HepG2 (cell line): ENCODE measurements at regions not wholly inside any gene's neighbourhood (a gene's known extent, or its start where the extent isn't known, plus 50 kb on each side); places are given as distances from the start of the nearest gene placed in this dataset.
A peak's percentile ranks its signal among the peaks of the same experiment; 100 is the strongest.

ENCODE experiments used
- ATAC-seq: fragments of 200-7000 bp; cut with Tn5 transposase; 3 replicates; pipeline ENCODE4 v1.9.1; 2020; ENCODE audit warnings: mild to moderate bottlenecking, moderate library complexity
- BruUV-seq: library from RNA; stranded (reverse); fragments of 400-500 nt; replicated peaks from 2 replicates; lab custom pipeline; 2021; lab: Mats Ljungman, UMichigan
- CTCF ChIA-PET: fragments of 300-600 bp; formaldehyde crosslinking; extraction: SDS; loops from one replicate; lab custom pipeline; 2021; ENCODE audit warnings: low total read pairs, inconsistent platforms, low intra/inter-chr PET ratio; lab: Yijun Ruan, JAX
- POLR2A ChIA-PET: fragments of 350-600 bp; sonication (Branson Sonifier 250); formaldehyde crosslinking; loops from one replicate; lab custom pipeline; 2020; ENCODE audit warnings: antibody characterized with exemption, inconsistent platforms; lab: Yijun Ruan, JAX
- DNase-seq: peaks from one replicate; pipeline ENCODE4 v3.0.0-alpha.2; 2015; ENCODE audit warnings: low spot score
- FAIRE-seq: peaks from 3 replicates; lab custom pipeline; 2011; peaks lifted over from hg19 to GRCh38; lab: Jason Lieb, UNC
- H2AFZ ChIP-seq: one replicate; pipeline ENCODE4 v1.6.1; 2011; ENCODE audit warnings: low read length, inconsistent platforms
- H3K27ac ChIP-seq: fragments of 300-600 bp; 3 replicates; pipeline ENCODE4 v1.8.0; 2011; ENCODE audit warnings: mixed run types, mild to moderate bottlenecking, mixed read lengths, low read length, inconsistent platforms; ENCODE audit not compliant: insufficient read depth; ENCODE audit errors: extremely low read length
- H3K27me3 ChIP-seq, 2 experiments: fragments of 200-600 bp in 1 of 2; 2 replicates in 1 of 2; 3 replicates in 1 of 2; pipeline versions ENCODE4 v1.6.0 to v1.8.0; 2011; ENCODE audit warnings: low read length in 2 of 2, mild to moderate bottlenecking in 2 of 2, moderate library complexity in 2 of 2, inconsistent platforms in 1 of 2; ENCODE audit not compliant: insufficient read depth in 2 of 2, control insufficient read depth in 1 of 2
- H3K36me3 ChIP-seq, 2 experiments: fragments of 200-600 bp in 1 of 2; replicated peaks in 1 of 2; 2 replicates in 1 of 2; 3 replicates in 1 of 2; pipeline versions ENCODE4 v1.5.1 to v1.8.0; 2011; ENCODE audit warnings: low read length in 2 of 2, inconsistent platforms in 1 of 2; ENCODE audit not compliant: insufficient read depth in 2 of 2, control insufficient read depth in 1 of 2
- H3K4me1 ChIP-seq: 2 replicates; pipeline ENCODE4 v1.5.1; 2012; ENCODE audit warnings: low read length, inconsistent platforms; ENCODE audit not compliant: insufficient read depth
- H3K4me2 ChIP-seq: 2 replicates; pipeline ENCODE4 v1.6.0; 2011; ENCODE audit warnings: low read depth, low read length, inconsistent platforms
- H3K4me3 ChIP-seq, 3 experiments: fragments of 200-600 bp in 1 of 3; sonication (generic), shearing (Covaris generic) in 1 of 3; replicated peaks in 1 of 3; 2 replicates each; pipeline ENCODE4 v1.5.1; 2011 to 2016; ENCODE audit warnings: low read length in 3 of 3, inconsistent platforms in 2 of 3, low read depth in 2 of 3, mild to moderate bottlenecking in 2 of 3, control low read depth in 1 of 3, mixed read lengths in 1 of 3; ENCODE audit not compliant: insufficient read depth in 1 of 3
- H3K79me2 ChIP-seq: one replicate; pipeline ENCODE4 v1.6.1; 2011; ENCODE audit warnings: low read length, inconsistent platforms; ENCODE audit not compliant: insufficient read depth
- H3K9ac ChIP-seq: 2 replicates; pipeline ENCODE4 v1.6.0; 2011; ENCODE audit warnings: mild to moderate bottlenecking, low read depth, low read length, inconsistent platforms; ENCODE audit not compliant: insufficient read depth
- H3K9me3 ChIP-seq: 2 replicates; pipeline ENCODE4 v1.5.1; 2012; ENCODE audit warnings: mild to moderate bottlenecking, low read length
- H4K20me1 ChIP-seq: 2 replicates; pipeline ENCODE4 v1.6.0; 2011; ENCODE audit warnings: inconsistent platforms, mild to moderate bottlenecking, low read length, moderate library complexity; ENCODE audit not compliant: insufficient read depth
- MAFF ChIP-seq: IDR thresholded peaks from 2 replicates; pipeline ENCODE4 v1.6.1; 2011; ENCODE audit warnings: low read depth, low read length, improper control_type of control experiment
- MAFK ChIP-seq, 2 experiments: IDR thresholded peaks in 1 of 2; conservative IDR thresholded peaks in 1 of 2; 2 replicates each; pipeline ENCODE4 v1.6.1; 2011; ENCODE audit warnings: improper control_type of control experiment in 2 of 2, low read length in 2 of 2
- MLLT10 ChIP-seq: sonication (generic); formaldehyde crosslinking; IDR thresholded peaks from 2 replicates; pipeline ENCODE4 v1.4.0; 2020; ENCODE audit warnings: missing genetic modification reagents
- PAX8 ChIP-seq: sonication (generic); formaldehyde crosslinking; IDR thresholded peaks from 2 replicates; pipeline ENCODE4 v1.8.0; 2022; ENCODE audit warnings: mild to moderate bottlenecking, missing genetic modification reagents, borderline replicate concordance
- YEATS4 ChIP-seq: sonication (generic); formaldehyde crosslinking; IDR thresholded peaks from 2 replicates; pipeline ENCODE4 v1.4.0; 2020; ENCODE audit warnings: missing genetic modification reagents, borderline replicate concordance
- ZNF441 ChIP-seq: sonication (generic); formaldehyde crosslinking; IDR thresholded peaks from 2 replicates; pipeline ENCODE4 v1.7.0; 2021; ENCODE audit warnings: missing genetic modification reagents, borderline replicate concordance
- ZNF674 ChIP-seq: sonication (generic); formaldehyde crosslinking; IDR thresholded peaks from 2 replicates; pipeline ENCODE4 v1.5.0; 2020; ENCODE audit warnings: low read depth, mild to moderate bottlenecking, missing genetic modification reagents
- ZNF773 ChIP-seq: sonication (generic); formaldehyde crosslinking; IDR thresholded peaks from 2 replicates; pipeline ENCODE4 v1.4.0; 2020; ENCODE audit warnings: missing genetic modification reagents, borderline replicate concordance
- ZSCAN12 ChIP-seq: sonication (generic); formaldehyde crosslinking; IDR thresholded peaks from 2 replicates; pipeline ENCODE4 v1.9.0; 2021; ENCODE audit warnings: mild to moderate bottlenecking, missing genetic modification reagents
- WGBS: methylation state at CpG from one replicate; pipeline ENCODE4 v1.1.6; 2017; ENCODE audit warnings: low lambda C conversion rate; 5-methylcytosine and 5-hydroxymethylcytosine counted together
- in situ Hi-C: cut with HindIII; loops from 2 replicates; pipeline ENCODE4 v1.10.0; 2017; ENCODE audit warnings: low pct_unique_long_range_greater_than_20kb; ENCODE audit not compliant: extremely low pct_ligation_motif_present
- intact Hi-C: fragments of 100-400 bp; cut with micrococcal nuclease; formaldehyde crosslinking; loops from one replicate; pipeline ENCODE4 v1.10.0; 2022; ENCODE audit not compliant: unreplicated experiment
- TF ChIP-seq, protein P1 (sequence below): IDR thresholded peaks from 2 replicates; pipeline ENCODE4 v1.6.1; 2018; ENCODE audit warnings: missing genetic modification reagents, mild to moderate bottlenecking, missing compliant biosample characterization
- TF ChIP-seq, protein P2 (sequence below): sonication (generic); formaldehyde crosslinking; IDR thresholded peaks from 2 replicates; pipeline ENCODE4 v1.8.1; 2023; ENCODE audit warnings: mild to moderate bottlenecking, missing genetic modification reagents

DNA sequence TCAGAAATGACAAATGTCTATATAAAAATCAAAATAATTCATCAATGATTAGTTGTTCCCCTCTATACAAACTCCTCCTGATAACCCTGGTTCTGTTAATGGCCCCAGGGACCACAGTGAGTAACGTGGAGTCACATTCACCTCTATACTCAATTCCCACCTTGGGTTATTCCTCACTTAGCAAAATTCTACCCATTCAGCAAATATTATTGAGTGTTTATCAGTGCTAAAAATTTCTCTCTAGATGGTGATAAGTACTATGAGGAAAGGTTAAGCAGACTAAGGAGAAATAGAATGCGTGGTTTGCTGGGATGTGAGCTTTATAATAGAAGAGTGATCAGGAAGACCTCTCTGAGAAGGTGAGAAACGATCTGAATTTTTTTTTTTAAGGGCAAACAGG, 1124.5 kb downstream of the BCL11A start:
- no peak for DNase-seq
- Histone ChIP-seq H3K27ac (no peak overlapping the region), H3K27me3 (no peaks in the 10 kb centered on the region), H2AFZ (no peak overlapping the region), H3K4me1 (no peaks in the 10 kb centered on the region), H3K9me3 (peaks cover 28% of the 10 kb centered on the region), H3K36me3 (no peaks in the 10 kb centered on the region), H3K4me2 (no peak overlapping the region), H4K20me1 (no peaks in the 10 kb centered on the region), H3K4me3 (no peak overlapping the region), H3K79me2 (no peaks in the 10 kb centered on the region), H3K9ac (no peak overlapping the region)
- BruUV-seq, result no TSS peak
- in situ Hi-C loops (no loop called here), intact Hi-C loops (no loop called here)
- FAIRE-seq, result no peak
- WGBS, result 1% methylated on average over 3 of the region's 3 CpGs
- ChIA-PET POLR2A (no interaction called here), CTCF (no interaction called here)
- TF ChIP-seq ZSCAN12 (no peak), MAFF (peak; percentile 66), ZNF674 (CRISPR knock-in tag) (no peak), ZNF441 (no peak), PAX8 (CRISPR knock-in tag) (no peak), MAFK (conservative IDR thresholded peaks at IDR 0.05 in 1 of 2, IDR thresholded peaks at IDR 0.05 in 1 of 2; ENCODE audit: low read length in 2 of 2) (peak; percentile 72 to 75), MLLT10 (CRISPR knock-in tag) (no peak), ZNF773 (no peak), YEATS4 (CRISPR knock-in tag) (no peak)
- TF ChIP-seq, protein P1, sequence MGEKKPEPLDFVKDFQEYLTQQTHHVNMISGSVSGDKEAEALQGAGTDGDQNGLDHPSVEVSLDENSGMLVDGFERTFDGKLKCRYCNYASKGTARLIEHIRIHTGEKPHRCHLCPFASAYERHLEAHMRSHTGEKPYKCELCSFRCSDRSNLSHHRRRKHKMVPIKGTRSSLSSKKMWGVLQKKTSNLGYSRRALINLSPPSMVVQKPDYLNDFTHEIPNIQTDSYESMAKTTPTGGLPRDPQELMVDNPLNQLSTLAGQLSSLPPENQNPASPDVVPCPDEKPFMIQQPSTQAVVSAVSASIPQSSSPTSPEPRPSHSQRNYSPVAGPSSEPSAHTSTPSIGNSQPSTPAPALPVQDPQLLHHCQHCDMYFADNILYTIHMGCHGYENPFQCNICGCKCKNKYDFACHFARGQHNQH, result no peak
- TF ChIP-seq, protein P2, sequence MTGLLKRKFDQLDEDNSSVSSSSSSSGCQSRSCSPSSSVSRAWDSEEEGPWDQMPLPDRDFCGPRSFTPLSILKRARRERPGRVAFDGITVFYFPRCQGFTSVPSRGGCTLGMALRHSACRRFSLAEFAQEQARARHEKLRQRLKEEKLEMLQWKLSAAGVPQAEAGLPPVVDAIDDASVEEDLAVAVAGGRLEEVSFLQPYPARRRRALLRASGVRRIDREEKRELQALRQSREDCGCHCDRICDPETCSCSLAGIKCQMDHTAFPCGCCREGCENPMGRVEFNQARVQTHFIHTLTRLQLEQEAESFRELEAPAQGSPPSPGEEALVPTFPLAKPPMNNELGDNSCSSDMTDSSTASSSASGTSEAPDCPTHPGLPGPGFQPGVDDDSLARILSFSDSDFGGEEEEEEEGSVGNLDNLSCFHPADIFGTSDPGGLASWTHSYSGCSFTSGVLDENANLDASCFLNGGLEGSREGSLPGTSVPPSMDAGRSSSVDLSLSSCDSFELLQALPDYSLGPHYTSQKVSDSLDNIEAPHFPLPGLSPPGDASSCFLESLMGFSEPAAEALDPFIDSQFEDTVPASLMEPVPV, result no peak
- no peak for ATAC-seq
